ENCODE measurements at regions not wholly inside any gene's neighbourhood (a gene's known extent, or its start where the extent isn't known, plus 50 kb on each side); places are given as distances from the start of the nearest gene placed in this dataset.
A peak's percentile ranks its signal among the peaks of the same experiment; 100 is the strongest.

DNA sequence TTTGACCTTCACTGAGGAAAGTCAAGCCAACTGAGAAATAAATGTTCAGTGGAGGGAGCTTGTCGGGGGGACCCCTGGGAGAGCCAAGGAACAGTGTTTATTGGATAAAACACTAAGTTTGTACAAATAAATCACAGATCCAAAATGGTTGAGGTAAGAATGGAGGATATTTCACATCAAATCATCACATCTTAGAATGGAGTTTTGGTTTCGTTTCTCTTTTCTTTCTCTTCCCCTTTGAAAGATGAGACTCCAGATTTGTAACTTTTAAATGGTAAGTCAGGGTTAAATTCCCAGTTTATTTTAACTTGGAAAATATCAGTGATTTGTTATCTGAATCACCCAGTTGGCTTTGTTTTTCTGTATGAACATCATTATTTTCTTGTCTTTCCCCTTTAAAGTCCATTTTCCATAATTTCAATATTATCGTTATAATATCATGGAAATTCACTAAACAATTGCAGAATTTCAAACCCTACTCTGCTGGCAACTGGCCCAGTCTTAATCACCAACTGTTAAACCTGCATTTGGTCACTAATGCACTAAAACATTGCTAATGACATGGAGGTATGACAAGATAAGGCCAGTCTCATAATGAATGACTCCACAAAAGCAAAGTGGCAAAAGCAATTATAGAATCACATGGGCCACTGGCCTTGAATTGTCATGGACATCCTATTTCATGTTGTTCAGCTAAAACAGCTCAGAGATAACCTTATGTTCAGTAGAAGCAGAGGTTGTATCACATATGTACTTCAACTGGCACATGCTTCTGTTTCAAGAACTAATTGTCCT lies 295.1 kb downstream of the SHOX2 start:
- DNase-seq (ENCODE audit: low read depth): no peak

DNA sequence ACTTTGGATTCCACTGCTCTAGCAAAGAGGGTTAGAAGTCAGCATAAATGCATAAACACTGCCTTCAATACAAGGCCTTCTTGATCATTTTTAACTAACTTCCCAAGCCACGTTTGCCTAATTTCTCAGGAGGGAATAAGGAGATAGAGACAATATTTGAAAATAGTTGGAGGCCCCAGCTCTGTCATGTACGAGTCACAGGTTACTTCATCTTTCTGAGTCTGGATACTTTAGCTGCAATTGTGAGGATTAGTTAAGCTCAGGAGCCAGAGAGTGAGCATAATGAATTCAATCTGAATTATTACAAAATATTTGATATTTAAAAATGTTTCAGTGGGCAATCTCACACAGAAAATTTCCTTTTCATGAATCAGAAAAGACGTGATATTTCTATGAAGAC lies 298.9 kb downstream of the SHOX2 start:
- peak; percentile 43 for DNase-seq (ENCODE audit: low read depth)

- DNase-seq (ENCODE audit: low read depth): no peak
Observed at GRCh38 chr3:157805538-157805937, 300.7 kb downstream of the SHOX2 start.

DNA sequence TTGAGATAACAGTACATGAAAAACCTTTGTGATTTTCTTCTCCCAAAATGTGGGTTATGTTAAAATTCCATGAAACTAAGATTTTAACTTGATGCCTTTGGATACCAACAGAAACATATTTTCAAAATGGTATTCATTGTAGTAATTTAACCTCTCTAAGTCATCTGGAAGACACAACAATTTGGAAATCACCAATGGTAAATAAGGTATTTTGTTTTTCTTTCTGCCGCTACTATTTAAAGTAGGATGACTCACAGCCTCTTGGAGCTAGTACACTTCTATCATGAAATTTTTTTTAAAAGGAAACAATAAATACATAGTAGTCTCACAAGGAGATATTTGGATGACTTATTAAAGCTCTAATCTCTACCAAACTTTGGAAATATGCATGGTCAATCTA lies 291.6 kb upstream of the VEPH1 start:
- peak; percentile 30 for DNase-seq (ENCODE audit: low read depth)

DNA sequence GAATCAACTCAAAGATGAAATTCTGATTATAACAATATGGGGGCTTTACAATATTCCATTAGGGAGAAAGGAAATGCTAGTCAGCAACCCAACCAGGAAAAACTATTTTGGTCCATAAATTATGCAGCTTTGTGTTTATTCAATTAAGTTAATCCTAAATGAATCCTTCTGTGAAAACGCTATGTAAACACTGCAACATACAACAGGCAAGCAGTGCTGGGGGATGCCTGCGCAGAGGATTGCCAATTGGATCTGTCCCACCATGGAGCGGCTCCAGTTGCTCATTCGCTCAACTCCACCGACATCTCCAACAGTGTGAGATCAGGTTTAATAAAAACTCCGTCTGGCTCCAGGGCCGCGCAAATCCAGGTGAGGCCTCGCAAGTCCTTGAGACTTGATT lies 290.5 kb upstream of the VEPH1 start:
- no peak for DNase-seq (ENCODE audit: low read depth)

GRCh38 chr3:157789162-157789561 lies 285.9 kb upstream of the VEPH1 start:
- peak; percentile 83 for DNase-seq (ENCODE audit: low read depth)

DNA sequence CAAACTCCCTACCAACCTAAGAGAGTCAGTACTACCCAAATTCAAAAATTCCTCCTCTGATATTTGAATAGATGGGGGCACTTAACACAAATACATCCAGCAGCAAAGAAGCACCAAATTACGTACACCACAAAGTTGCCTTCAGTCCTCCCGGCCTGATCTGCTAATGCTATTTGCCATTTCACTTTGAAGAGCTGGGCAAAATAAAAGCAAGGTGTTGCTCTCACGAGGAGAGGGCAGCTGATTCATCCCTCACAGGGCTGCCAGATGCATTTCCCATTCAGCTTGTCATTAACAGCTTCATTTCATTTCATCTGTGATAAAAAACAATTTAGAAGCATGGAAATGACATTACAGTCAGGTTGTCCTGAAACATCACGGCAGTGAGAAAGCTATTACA lies 283.4 kb upstream of the VEPH1 start:
- DNase-seq (ENCODE audit: low read depth): peak; percentile 57

- DNase-seq (ENCODE audit: low read depth): peak; percentile 86
Observed at GRCh38 chr3:157786211-157786610, 283.0 kb upstream of the VEPH1 start.

- DNase-seq (ENCODE audit: low read depth): peak; percentile 96
Observed at GRCh38 chr3:157785102-157785826, 282.0 kb upstream of the VEPH1 start.

DNA sequence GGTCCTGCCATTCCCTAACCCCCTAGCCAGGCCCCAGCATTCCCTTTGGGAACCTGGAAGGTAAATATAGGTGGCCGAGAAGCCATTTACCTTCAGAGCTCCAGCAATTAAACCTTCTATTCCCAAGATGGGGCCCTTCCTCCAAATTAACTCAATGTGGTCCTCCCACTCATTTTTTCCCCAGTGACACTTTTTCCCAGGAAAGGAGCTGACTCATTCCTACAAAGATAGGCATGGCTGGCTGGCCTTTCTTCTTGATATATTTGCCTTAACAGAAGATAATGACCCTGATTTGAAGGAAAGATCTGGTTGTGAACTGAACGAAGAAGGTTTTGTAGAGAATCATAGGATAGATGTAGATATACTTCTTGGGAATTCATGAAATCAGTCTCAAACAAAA lies 279.0 kb upstream of the VEPH1 start:
- peak; percentile 48 for DNase-seq (ENCODE audit: low read depth)

DNA sequence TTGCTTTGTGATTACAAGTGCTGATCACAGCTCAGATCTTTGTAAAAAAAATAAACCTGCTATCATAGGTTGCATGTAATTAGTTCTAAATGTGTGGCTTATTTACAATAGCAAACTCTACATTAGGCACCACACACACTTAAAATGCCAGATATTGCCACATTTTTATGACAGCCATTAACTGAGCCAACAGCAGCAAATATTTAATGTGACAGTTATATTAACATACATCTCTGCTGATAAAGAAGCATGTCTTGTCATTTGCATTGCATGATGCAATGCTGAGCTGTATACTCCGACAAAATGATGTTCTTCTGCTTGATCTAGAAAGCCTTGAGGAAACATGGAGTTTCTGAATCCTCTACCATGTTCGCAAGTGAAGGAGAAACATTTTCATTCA lies 273.6 kb upstream of the VEPH1 start:
- no peak for DNase-seq (ENCODE audit: low read depth)

GRCh38 chr3:157775446-157775845 lies 272.2 kb upstream of the VEPH1 start:
- DNase-seq (ENCODE audit: low read depth): no peak

DNA sequence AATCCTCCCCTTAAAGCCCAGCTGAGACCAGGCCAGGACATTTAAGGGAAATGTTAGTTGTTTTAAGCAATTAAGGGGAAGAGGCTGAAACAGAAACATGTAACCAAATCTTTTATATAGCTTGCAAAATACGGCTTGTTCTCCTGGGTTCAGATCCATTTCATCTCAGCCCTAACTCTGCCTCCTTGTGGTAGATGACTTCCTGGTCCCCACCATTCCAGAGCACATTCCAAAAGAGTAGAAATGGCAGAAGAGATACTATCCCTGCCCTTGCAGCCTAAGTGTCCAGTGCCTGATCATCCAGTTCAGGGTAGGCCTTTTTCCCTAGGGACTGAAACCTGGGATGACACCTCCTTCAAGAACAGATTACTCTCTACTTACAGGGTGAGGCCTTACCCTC lies 266.2 kb upstream of the VEPH1 start:
- no peak for DNase-seq (ENCODE audit: low read depth)

DNA sequence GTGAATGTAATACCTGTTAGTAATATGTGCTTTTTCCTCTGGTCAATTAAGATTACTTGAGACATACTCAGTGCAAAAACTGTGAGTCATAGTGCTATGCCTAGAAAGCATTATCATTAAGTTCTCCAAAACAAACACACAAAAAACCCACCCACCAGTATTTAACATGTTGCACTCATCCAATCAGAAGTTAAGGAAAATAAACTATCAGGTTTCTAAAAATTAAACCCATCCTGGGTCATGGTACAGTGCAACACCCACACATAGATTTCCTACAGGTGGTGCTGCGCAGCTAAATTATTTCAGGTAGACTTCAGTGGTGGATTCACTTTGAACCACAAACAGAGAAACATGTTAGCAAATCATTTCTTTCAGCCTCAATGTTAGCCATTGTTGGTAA lies 264.4 kb upstream of the VEPH1 start:
- peak; percentile 33 for DNase-seq (ENCODE audit: low read depth)

- no peak for DNase-seq (ENCODE audit: low read depth)
Observed at GRCh38 chr3:157763644-157764043, 260.4 kb upstream of the VEPH1 start.

DNA sequence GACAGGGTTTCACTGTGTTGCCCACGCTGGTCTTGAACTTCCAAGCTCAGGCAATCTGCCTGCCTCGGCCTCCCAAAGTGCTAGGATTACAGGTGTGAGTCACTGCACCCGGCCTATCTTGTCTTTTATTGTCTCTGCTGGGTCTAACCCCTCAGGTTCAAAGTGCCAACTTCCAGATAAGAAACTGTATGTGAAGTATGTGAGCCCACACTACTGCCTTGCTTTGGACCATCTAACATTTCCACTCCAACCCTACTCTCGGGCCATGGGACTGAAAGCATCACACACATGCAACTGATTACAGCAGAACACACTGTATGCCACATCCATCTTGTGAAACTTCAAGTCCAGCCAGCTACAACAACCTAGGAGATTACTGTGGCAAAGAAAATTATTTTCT lies 256.1 kb upstream of the VEPH1 start:
- no peak for DNase-seq (ENCODE audit: low read depth)

DNA sequence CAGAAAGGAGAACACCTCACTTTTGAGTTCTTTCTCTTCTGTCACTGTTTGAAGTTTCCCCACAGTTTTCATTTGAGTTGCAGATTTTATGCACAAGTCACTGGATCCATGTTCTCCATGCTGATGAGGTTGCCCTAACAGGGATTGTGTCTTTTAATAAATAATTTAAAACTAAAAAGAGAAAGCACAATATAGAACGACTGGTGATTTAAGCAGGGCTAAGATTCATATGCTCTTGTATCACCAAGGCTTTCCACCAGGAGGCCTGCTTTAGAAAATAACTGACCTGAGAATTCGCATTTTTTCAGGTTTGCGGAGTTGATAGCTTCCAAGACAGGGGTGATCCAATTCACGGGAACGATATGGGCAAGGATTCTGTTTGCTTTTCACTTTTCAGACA lies 252.0 kb upstream of the VEPH1 start:
- no peak for DNase-seq (ENCODE audit: low read depth)

GRCh38 chr3:157754451-157754850 lies 251.2 kb upstream of the VEPH1 start:
- no peak for DNase-seq (ENCODE audit: low read depth)

- DNase-seq (ENCODE audit: low read depth): no peak
Observed at GRCh38 chr3:157753787-157754136, 250.5 kb upstream of the VEPH1 start.

- no peak for DNase-seq (ENCODE audit: low read depth)
Observed at GRCh38 chr3:157752956-157753786, 250.0 kb upstream of the VEPH1 start.

- DNase-seq (ENCODE audit: low read depth): no peak
Observed at GRCh38 chr3:157752554-157752953, 249.3 kb upstream of the VEPH1 start.

GRCh38 chr3:157751386-157751785 lies 248.2 kb upstream of the VEPH1 start:
- no peak for DNase-seq (ENCODE audit: low read depth)

All from HT1080 (cell line).